ENCODE measurements at regions not wholly inside any gene's neighbourhood (a gene's known extent, or its start where the extent isn't known, plus 50 kb on each side); places are given as distances from the start of the nearest gene placed in this dataset.

- ATAC-seq (ENCODE audit: insufficient read depth, low FRiP score), result no peak
Measured at GRCh38 chr4:90071289-90072235, 55.6 kb upstream of the CCSER1 start.

DNA sequence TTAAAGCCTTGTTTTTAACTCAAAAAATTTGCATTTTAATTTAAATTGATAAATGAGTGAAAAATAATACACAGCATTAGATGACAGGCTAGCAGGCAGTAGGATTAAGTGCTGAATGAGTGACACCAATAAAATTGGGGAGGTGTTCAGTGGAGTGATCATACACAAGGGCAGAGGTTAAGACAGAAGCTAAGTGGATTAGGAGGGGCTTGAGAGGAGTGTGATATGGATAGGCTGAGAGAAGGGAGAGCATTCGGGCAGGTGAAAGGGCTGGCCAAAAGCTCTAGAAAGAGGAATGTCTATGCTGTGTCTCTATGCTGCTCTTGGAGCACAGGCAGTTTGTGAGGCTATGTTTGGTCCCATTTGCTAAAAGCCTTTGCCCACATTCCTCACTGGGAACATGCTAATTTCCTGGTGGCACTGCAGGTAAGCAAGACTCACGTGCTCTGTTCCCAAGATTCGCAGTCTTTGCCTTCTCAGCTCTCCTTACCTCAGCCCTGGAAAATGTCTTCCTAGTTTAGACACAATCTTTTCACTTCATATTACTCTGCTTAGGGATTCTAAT is 52.8 kb upstream of the CCSER1 start:
- no peak overlapping the region for H3K27ac ChIP-seq (ENCODE audit: low read depth in 1 of 2, low read length in 1 of 2)
- H3K9ac ChIP-seq (ENCODE audit: insufficient read depth in 1 of 2, low read length in 2 of 2), result no peak overlapping the region
- ATAC-seq (ENCODE audit: insufficient read depth, low FRiP score), result no peak
- H3K27me3 ChIP-seq (ENCODE audit: control insufficient read depth in 3 of 3, insufficient read depth in 3 of 3, low read length in 2 of 3), result no peaks in the 10 kb centered on the region
- 76 to 79% methylated on average over 3 of the region's 3 CpGs for WGBS, 2 donors
- H3K9me3 ChIP-seq (ENCODE audit: control insufficient read depth in 4 of 4, insufficient read depth in 3 of 4, low read length in 3 of 4), result no peaks in the 10 kb centered on the region
- H3K4me3 ChIP-seq, result no peak overlapping the region
- H3K36me3 ChIP-seq (ENCODE audit: control insufficient read depth in 4 of 4, insufficient read depth in 4 of 4, low read length in 4 of 4), result no peaks in the 10 kb centered on the region
- no peak for TF ChIP-seq CTCF (IDR thresholded peaks at IDR 0.05; ENCODE audit: control extremely low read depth, extremely low read depth)
- H3K4me1 ChIP-seq (ENCODE audit: control insufficient read depth in 5 of 5, insufficient read depth in 5 of 5, low read length in 5 of 5), result peaks cover 0 to 2% (median 0%) of the 10 kb centered on the region in 5 donors
- no peak for DNase-seq

More at GRCh38 chr4:90071289-90072235, 55.6 kb upstream of the CCSER1 start:
- H3K9me3 ChIP-seq (ENCODE audit: control insufficient read depth in 4 of 4, insufficient read depth in 3 of 4, low read length in 3 of 4), result no peaks in the 10 kb centered on the region
- H3K9ac ChIP-seq (ENCODE audit: insufficient read depth in 1 of 2, low read length in 2 of 2), result no peak overlapping the region
- H3K27ac ChIP-seq (ENCODE audit: low read depth in 1 of 2, low read length in 1 of 2), result no peak overlapping the region
- no peaks in the 10 kb centered on the region for H3K36me3 ChIP-seq (ENCODE audit: control insufficient read depth in 4 of 4, insufficient read depth in 4 of 4, low read length in 4 of 4)
- no peaks in the 10 kb centered on the region for H3K4me1 ChIP-seq (ENCODE audit: control insufficient read depth in 5 of 5, insufficient read depth in 5 of 5, low read length in 5 of 5)
- H3K4me3 ChIP-seq, result no peak overlapping the region
- 44 to 60% methylated on average over 11 of the region's 11 CpGs for WGBS, 2 donors
- TF ChIP-seq CTCF (IDR thresholded peaks at IDR 0.05; ENCODE audit: control extremely low read depth, extremely low read depth), result no peak
- no peaks in the 10 kb centered on the region for H3K27me3 ChIP-seq (ENCODE audit: control insufficient read depth in 3 of 3, insufficient read depth in 3 of 3, low read length in 2 of 3)
- no peak for DNase-seq

Measured in lung (tissue), 11 donors.